GM23338 (cell line): ENCODE measurements at regions not wholly inside any gene's neighbourhood (a gene's known extent, or its start where the extent isn't known, plus 50 kb on each side); places are given as distances from the start of the nearest gene placed in this dataset.

Source experiments
- ATAC-seq: fragments of 200-7000 bp; cut with Tn5 transposase; 3 replicates; pipeline ENCODE4 v1.9.1; 2020
- DNase-seq: peaks from one replicate; pipeline ENCODE4 v3.0.0-alpha.2; 2015; ENCODE audit warnings: low spot score
- H2AFZ ChIP-seq: fragments of 200-600 bp; sonication (generic); 2 replicates; pipeline ENCODE4 v1.8.0; 2016; ENCODE audit warnings: antibody characterized with exemption, mild to moderate bottlenecking, moderate library complexity
- H3F3A ChIP-seq: fragments of 200-600 bp; sonication (generic); replicated peaks from 2 replicates; pipeline ENCODE4 v1.8.0; 2017; ENCODE audit warnings: antibody characterized with exemption, mixed run types, low read depth
- H3K27ac ChIP-seq: fragments of 200-600 bp; sonication (generic); 2 replicates; pipeline ENCODE4 v1.6.1; 2016; ENCODE audit warnings: low read depth
- H3K27me3 ChIP-seq: fragments of 200-600 bp; sonication (generic); 2 replicates; pipeline ENCODE4 v1.8.0; 2016; ENCODE audit warnings: mild to moderate bottlenecking, mixed run types, moderate library complexity; ENCODE audit not compliant: insufficient read depth
- H3K36me3 ChIP-seq: fragments of 200-600 bp; sonication (generic); 2 replicates; pipeline ENCODE4 v1.8.0; 2016; ENCODE audit warnings: mild to moderate bottlenecking; ENCODE audit not compliant: insufficient read depth
- H3K4me1 ChIP-seq: fragments of 200-600 bp; sonication (generic); 2 replicates; pipeline ENCODE4 v1.8.0; 2016; ENCODE audit warnings: mild to moderate bottlenecking, moderate library complexity; ENCODE audit not compliant: insufficient read depth
- H3K4me2 ChIP-seq: fragments of 200-600 bp; sonication (generic); 2 replicates; pipeline ENCODE4 v1.7.1; 2017; ENCODE audit warnings: mixed run types
- H3K4me3 ChIP-seq: fragments of 200-600 bp; sonication (generic); 2 replicates; pipeline ENCODE4 v1.6.1; 2016; ENCODE audit warnings: mixed run types
- H3K79me2 ChIP-seq: fragments of 200-600 bp; sonication (generic); replicated peaks from 2 replicates; pipeline ENCODE4 v1.8.0; 2017; ENCODE audit warnings: mild to moderate bottlenecking; ENCODE audit not compliant: insufficient read depth
- H3K9me2 ChIP-seq: fragments of 200-600 bp; sonication (generic); 2 replicates; pipeline ENCODE4 v1.8.0; 2017; ENCODE audit not compliant: insufficient read depth
- H4K20me1 ChIP-seq: fragments of 200-600 bp; sonication (generic); replicated peaks from 2 replicates; pipeline ENCODE4 v1.8.0; 2017; ENCODE audit warnings: mild to moderate bottlenecking; ENCODE audit not compliant: insufficient read depth
- H3K27ac Mint-ChIP-seq: 2 replicates; pipeline ENCODE4 v1.8.0; 2020; ENCODE audit warnings: inconsistent platforms, mild to moderate bottlenecking, moderate library complexity, mixed read lengths
- H3K27me3 Mint-ChIP-seq: 3 replicates; pipeline ENCODE4 v1.8.0; 2022; ENCODE audit warnings: low read depth, mild to moderate bottlenecking, moderate library complexity, mixed read lengths, inconsistent platforms; ENCODE audit not compliant: insufficient read depth, poor library complexity
- H3K36me3 Mint-ChIP-seq: 3 replicates; pipeline ENCODE4 v1.8.0; 2021; ENCODE audit warnings: low read depth, mild to moderate bottlenecking, inconsistent platforms, moderate library complexity, mixed read lengths
- H3K4me1 Mint-ChIP-seq: 3 replicates; pipeline ENCODE4 v1.8.0; 2020; ENCODE audit warnings: mild to moderate bottlenecking, inconsistent platforms, mixed read lengths
- H3K4me3 Mint-ChIP-seq: 3 replicates; pipeline ENCODE4 v1.8.0; 2021; ENCODE audit warnings: moderate library complexity, mild to moderate bottlenecking, inconsistent platforms, mixed read lengths
- H3K9me3 Mint-ChIP-seq: 3 replicates; pipeline ENCODE4 v1.8.0; 2020; ENCODE audit warnings: moderate library complexity, mild to moderate bottlenecking, inconsistent platforms, mixed read lengths
- CREB1 ChIP-seq: fragments of 250-450 bp; sonication (Bioruptor Pico); IDR thresholded peaks from 2 replicates; pipeline ENCODE4 v1.5.0; 2020; ENCODE audit warnings: low read depth, mild to moderate bottlenecking, moderate library complexity
- CTCF ChIP-seq, 2 experiments: fragments of 200-600 bp in 1 of 2; sonication (generic) in 1 of 2; conservative IDR thresholded peaks; 2 replicates each; pipeline versions ENCODE4 v1.5.1 to v1.6.1; 2016 to 2017; ENCODE audit warnings: antibody characterized with exemption in 2 of 2, low read depth in 2 of 2, mild to moderate bottlenecking in 2 of 2, moderate library complexity in 1 of 2
- EZH2phosphoT487 ChIP-seq: fragments of 200-600 bp; sonication (generic); IDR thresholded peaks from one replicate; pipeline ENCODE4 v1.8.1; 2018; ENCODE audit warnings: antibody characterized with exemption; ENCODE audit not compliant: unreplicated experiment
- JUNB ChIP-seq: IDR thresholded peaks from one replicate; pipeline ENCODE4 v1.6.1; 2016; ENCODE audit warnings: antibody characterized with exemption; ENCODE audit not compliant: unreplicated experiment
- NANOG ChIP-seq: IDR thresholded peaks from 2 replicates; pipeline ENCODE4 v1.6.1; 2016; ENCODE audit warnings: antibody characterized with exemption, borderline replicate concordance
- POLR2AphosphoS5 ChIP-seq: IDR thresholded peaks from 2 replicates; pipeline ENCODE4 v1.6.1; 2016; ENCODE audit warnings: antibody characterized with exemption, low read depth
- STAT1 ChIP-seq: IDR thresholded peaks from one replicate; pipeline ENCODE4 v1.6.1; 2016; ENCODE audit warnings: antibody characterized with exemption; ENCODE audit not compliant: unreplicated experiment
- ZNF114 ChIP-seq: fragments of 250-450 bp; sonication (Bioruptor Pico); IDR thresholded peaks from 2 replicates; pipeline ENCODE4 v1.5.0; 2020; ENCODE audit warnings: mild to moderate bottlenecking, moderate library complexity
- ZNF462 ChIP-seq: fragments of 250-450 bp; sonication (Bioruptor Pico); IDR thresholded peaks from 2 replicates; pipeline ENCODE4 v1.5.0; 2020; ENCODE audit warnings: mild to moderate bottlenecking, moderate library complexity
- TF ChIP-seq, protein P1 (sequence below): IDR thresholded peaks from 2 replicates; pipeline ENCODE4 v1.6.1; 2016; ENCODE audit warnings: antibody characterized with exemption

DNA sequence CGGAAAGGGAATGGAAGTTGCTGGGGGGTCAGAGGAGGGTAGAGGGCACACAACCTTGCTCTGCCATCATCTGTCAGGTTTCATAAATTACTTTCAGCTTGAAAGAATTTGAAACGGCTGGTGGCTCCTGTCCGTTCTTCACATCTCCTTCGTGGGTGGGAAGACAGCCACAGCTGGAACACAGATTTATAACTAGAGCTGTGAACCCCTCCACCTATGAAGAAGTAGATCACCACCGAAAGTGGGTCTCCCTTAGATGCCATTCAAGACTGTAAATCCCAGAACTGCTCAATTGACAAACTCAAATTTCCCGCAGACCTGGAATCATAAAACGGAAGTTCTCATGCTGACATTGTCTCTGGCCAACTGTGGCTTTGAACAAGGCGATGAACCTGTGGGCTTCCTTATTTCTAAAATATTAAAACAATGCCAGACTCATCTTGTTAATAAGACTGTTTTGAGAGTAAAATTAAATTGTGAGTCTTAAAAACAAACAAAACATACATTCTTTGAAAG, 65.3 kb downstream of the BTBD3 start:
- H3K27ac Mint-ChIP-seq = no peak overlapping the region
- no peak for DNase-seq
- no peak for ATAC-seq
- no peaks in the 10 kb centered on the region for H3K27me3 ChIP-seq
- H3K27me3 Mint-ChIP-seq = no peaks in the 10 kb centered on the region
- H2AFZ ChIP-seq = no peak overlapping the region
- no peaks in the 10 kb centered on the region for H3K79me2 ChIP-seq
- H3K9me2 ChIP-seq = peaks cover 13% of the 10 kb centered on the region; the same call in 1 of the 2 replicates
- no peak overlapping the region for H3K4me2 ChIP-seq
- TF ChIP-seq JUNB (no peak), NANOG (no peak), ZNF114 (no peak), STAT1 (no peak), EZH2phosphoT487 (no peak), ZNF462 (CRISPR knock-in tag) (no peak)
- no peak overlapping the region for H3K4me3 ChIP-seq
- no peaks in the 10 kb centered on the region for H3K36me3 ChIP-seq
- no peaks in the 10 kb centered on the region for H3K36me3 Mint-ChIP-seq
- H3K4me3 Mint-ChIP-seq = no peak overlapping the region
- no peaks in the 10 kb centered on the region for H4K20me1 ChIP-seq
- peaks cover 21% of the 10 kb centered on the region for H3K4me1 ChIP-seq
- peaks cover 21% of the 10 kb centered on the region for H3K4me1 Mint-ChIP-seq
- no peaks in the 10 kb centered on the region for H3F3A ChIP-seq
- no peaks in the 10 kb centered on the region for H3K9me3 Mint-ChIP-seq
- no peak overlapping the region for H3K27ac ChIP-seq

DNA sequence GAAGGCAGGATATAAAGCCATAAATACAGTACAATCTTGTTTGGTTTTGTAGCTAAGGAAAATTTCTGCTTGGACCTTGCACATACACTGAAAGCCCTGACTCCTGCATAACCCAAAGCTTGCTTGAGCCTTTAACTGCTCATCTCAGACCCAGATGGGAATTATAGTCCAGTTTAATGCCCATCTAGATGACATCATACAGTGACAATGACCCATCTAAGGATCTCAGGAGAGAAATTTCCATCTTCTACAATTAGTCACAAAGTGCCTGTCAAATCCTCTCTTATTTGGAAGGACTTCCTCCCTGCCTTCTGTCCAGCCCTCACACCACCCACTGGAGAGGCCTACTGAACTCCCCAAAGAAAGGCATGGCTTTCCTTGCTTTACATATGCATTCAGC, 69.3 kb downstream of the BTBD3 start:
- Histone ChIP-seq H3K27ac (no peak overlapping the region), H3K4me2 (no peak overlapping the region), H4K20me1 (no peaks in the 10 kb centered on the region), H3K36me3 (no peaks in the 10 kb centered on the region), H3K4me1 (no peaks in the 10 kb centered on the region), H3K79me2 (no peaks in the 10 kb centered on the region), H3F3A (no peaks in the 10 kb centered on the region), H2AFZ (no peak overlapping the region), H3K9me2 (0 out of 2 replicates have a peak, but pooled peaks cover 4% of the 10 kb centered on the region), H3K27me3 (no peaks in the 10 kb centered on the region), H3K4me3 (no peak overlapping the region)
- no peak for ATAC-seq
- Mint-ChIP-seq H3K27me3 (no peaks in the 10 kb centered on the region), H3K36me3 (no peaks in the 10 kb centered on the region), H3K4me1 (peaks cover 5% of the 10 kb centered on the region; the same call in 1 of the 3 replicates), H3K4me3 (no peak overlapping the region), H3K27ac (no peak overlapping the region), H3K9me3 (no peaks in the 10 kb centered on the region)
- DNase-seq = no peak
- TF ChIP-seq JUNB (no peak), CTCF (conservative IDR thresholded peaks at IDR 0.05; ENCODE audit: low read depth in 2 of 2) (no peak), CREB1 (CRISPR knock-in tag) (no peak), POLR2AphosphoS5 (no peak), EZH2phosphoT487 (no peak)
- TF ChIP-seq, protein P1, sequence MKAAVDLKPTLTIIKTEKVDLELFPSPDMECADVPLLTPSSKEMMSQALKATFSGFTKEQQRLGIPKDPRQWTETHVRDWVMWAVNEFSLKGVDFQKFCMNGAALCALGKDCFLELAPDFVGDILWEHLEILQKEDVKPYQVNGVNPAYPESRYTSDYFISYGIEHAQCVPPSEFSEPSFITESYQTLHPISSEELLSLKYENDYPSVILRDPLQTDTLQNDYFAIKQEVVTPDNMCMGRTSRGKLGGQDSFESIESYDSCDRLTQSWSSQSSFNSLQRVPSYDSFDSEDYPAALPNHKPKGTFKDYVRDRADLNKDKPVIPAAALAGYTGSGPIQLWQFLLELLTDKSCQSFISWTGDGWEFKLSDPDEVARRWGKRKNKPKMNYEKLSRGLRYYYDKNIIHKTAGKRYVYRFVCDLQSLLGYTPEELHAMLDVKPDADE = no peak
